ENCODE measurements at regions not wholly inside any gene's neighbourhood (a gene's known extent, or its start where the extent isn't known, plus 50 kb on each side); places are given as distances from the start of the nearest gene placed in this dataset.
A peak's percentile ranks its signal among the peaks of the same experiment; 100 is the strongest.
"Not testable (repeated sequence)": the region's sequence is repeated elsewhere in the genome, so short reads cannot be mapped to it uniquely, and the experiment has no call there.

DNA sequence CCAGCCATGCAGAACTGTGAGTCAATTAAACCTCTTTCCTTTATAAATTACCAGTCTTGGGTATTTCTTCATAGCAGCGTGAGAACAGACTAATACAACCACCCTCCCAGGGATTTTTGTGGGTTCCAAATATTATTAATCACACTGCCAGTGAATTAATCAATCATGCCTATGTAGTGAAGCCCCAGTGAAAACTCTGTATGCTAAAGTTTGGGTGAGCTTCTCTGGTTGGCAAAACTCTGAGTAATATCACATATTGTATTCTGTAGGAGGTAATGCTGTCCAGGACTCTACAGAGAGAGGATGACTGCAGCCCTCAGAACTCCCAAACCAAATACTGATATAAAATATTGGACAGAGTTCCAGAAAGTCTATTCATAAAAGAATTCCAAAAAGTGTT, 216.9 kb downstream of the RPAP3 start:
- DNase-seq (ENCODE audit: low read depth in 2 of 2): no peak

DNA sequence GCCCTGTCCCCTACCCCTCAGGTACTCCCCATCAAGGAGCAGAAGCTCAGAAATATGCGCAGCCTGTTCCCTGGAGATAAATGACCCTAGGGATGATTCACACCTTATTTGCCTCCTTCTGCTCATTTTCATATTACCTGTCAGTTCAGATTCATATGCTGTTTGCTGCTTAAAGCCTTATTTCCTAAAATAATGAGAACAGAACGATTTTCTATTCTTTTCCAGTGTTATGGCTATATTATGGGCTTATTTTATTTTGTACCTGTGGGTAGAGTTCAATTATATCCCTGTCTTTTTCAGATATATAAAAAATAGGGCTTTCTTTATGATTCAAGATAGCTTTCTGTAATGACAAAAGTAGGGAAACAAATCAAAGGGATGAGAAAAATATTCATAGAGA, 224.8 kb downstream of the RPAP3 start:
- no peak for DNase-seq (ENCODE audit: low read depth in 2 of 2)

- no peak for DNase-seq (ENCODE audit: low read depth in 2 of 2)
Measured at GRCh38 chr12:47478426-47478825, 227.4 kb downstream of the RPAP3 start.

DNA sequence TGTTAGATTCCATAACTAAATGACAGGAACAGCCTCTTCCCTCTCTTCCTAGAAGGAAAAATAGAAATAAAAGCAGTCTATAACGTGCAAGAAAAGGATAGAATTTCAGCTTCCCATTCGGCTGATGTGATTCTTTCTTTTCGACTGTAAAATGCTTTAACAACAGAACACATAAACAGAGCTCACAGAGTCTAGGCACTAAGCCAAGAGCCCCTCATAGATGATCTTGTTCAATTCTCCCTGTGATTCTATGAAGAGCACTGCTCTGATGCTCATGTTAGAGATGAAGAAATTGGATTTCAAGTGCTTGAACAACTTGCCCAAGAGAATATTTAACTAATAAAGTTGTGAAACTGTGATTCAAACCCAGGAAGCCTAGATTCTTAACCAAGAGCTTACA, 232.7 kb downstream of the RPAP3 start:
- DNase-seq (ENCODE audit: low read depth in 2 of 2): no peak

DNA sequence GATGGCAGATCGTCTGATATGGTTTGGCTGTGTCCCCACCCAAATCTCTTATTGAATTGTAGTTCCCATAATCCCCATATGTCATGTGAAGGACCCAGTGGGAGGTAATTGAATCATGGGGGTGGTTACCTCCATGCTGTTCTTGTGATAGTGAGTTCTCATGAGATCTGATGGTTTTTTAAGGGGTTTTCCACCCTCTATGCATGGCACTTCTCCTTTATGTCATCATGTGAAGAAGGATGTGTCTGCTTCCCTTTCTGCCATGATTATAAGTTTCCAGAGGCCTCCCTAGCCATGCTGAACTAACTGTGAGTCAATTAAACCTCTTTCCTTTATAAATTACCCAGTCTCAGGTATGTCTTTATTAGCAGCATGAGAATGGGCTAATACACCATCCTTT, 235.5 kb downstream of the RPAP3 start:
- DNase-seq (ENCODE audit: low read depth in 2 of 2): not testable (repeated sequence)

- not testable (repeated sequence) for DNase-seq (ENCODE audit: low read depth in 2 of 2)
Measured at GRCh38 chr12:47463918-47464317, 241.9 kb downstream of the RPAP3 start.

- DNase-seq (ENCODE audit: low read depth in 2 of 2): no peak
Measured at GRCh38 chr12:47458279-47458678, 247.6 kb downstream of the RPAP3 start.

- no peak for DNase-seq (ENCODE audit: low read depth in 2 of 2)
Measured at GRCh38 chr12:47449797-47450196, 256.0 kb downstream of the RPAP3 start.

- DNase-seq (ENCODE audit: low read depth in 2 of 2): no peak
Measured at GRCh38 chr12:47442310-47442709, 263.5 kb downstream of the RPAP3 start.

- no peak for DNase-seq (ENCODE audit: low read depth in 2 of 2)
Measured at GRCh38 chr12:47441490-47441889, 264.3 kb downstream of the RPAP3 start.

GRCh38 chr12:47438175-47438574, 267.7 kb downstream of the RPAP3 start:
- DNase-seq (ENCODE audit: low read depth in 2 of 2): no peak

DNA sequence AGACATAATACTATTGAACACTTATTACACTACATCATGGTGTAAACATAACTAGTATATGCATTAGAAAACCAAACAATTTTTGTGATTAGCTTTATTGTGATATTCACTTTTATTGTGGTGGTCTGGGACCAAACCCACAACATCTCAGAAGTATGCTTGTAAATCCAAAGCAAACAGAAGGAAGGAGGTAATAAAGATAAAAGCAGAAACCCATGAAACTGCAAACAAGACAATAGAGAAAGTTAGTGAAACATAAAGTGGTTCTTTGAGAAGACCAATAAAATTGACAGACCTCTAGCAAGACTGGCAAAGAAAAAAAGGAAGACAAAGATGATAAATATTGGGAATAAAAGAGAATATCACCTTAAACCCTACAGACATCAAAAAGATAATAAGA, 268.3 kb downstream of the RPAP3 start:
- DNase-seq (ENCODE audit: low read depth in 2 of 2): no peak

DNA sequence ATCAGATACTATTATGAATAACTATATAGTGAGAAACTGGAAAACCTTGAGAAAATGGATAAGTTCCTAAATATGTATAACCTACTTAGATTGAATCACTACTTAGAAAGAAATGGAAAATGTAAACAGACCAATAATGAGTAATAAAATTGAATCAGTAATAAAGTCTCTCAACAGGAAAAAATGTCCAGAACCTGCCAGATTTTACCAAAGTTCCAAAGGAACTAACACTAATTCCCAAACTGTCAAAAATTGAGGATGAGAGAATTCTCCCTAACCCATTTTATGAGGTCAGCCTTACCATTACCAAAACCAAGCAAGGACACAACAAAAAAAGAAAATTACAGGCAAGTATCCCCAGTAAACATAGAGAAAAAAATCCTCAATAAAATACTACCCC, 272.0 kb downstream of the RPAP3 start:
- no peak for DNase-seq (ENCODE audit: low read depth in 2 of 2)

DNA sequence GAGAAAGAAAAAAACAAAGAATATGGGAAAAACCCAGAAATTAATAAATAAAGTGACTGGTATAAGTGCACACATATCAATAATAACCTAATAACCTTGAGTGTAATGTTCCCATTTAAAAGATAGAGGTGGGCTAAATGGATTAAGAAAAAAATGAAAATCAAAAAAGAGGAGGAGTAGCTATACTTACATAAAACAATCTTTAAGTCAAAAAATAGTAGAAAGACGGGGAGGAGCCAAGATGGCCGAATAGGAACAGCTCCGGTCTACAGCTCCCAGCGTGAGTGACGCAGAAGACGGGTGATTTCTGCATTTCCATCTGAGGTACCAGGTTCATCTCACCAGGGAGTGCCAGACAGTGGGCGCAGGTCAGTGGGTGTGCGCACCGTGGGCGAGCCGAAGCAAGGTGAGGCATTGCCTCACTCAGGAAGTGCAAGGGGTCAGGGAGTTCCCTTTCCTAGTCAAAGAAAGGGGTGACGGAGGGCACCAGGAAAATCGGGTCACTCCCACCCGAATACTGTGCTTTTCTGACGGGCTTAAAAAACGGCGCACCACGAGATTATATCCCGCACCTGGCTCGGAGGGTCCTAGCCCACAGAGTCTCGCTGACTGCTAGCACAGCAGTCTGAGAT, 279.0 kb downstream of the RPAP3 start:
- peak; percentile 34 to 40 for DNase-seq (ENCODE audit: low read depth in 2 of 2)

DNA sequence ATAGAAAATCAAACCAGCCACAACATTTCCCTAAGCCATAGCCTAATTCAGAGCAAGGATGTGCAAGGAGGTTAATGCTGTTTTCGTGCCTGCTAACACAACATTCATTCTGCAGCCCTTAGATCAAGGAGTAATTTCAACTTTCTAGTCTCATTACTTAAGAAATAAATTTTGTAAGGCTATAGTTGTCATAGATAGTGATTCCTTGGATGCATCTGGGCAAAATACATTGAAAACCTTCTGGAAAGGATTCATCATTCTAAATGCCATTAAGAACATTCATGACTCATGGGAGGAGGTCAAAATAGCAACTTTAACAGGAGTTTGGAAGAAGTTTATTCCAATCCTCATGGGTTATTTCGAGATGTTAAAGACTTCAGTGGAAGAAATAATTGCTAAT, 283.2 kb downstream of the RPAP3 start:
- no peak for DNase-seq (ENCODE audit: low read depth in 2 of 2)

- no peak for DNase-seq (ENCODE audit: low read depth in 2 of 2)
Measured at GRCh38 chr12:47419497-47419896, 286.3 kb downstream of the RPAP3 start.

DNA sequence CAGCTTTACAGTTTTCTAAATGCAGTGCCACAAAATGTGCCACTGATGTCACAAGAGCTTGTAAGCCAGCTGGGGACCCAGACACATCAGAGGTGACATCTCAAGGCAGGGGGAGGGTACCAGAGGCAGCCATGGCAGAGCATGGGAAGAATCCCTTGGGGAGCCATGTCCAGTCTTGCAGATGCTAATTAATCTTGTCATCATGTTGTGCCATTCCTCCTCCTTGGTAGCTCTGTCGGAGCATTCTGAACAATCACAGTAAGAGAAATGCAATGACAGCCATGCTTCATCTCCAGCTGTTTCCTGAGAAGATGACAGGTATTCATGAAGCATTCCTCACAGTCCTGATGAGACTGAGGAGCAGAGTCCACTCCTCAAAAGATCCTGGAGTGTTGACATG, 287.9 kb downstream of the RPAP3 start:
- no peak for DNase-seq (ENCODE audit: low read depth in 2 of 2)

DNA sequence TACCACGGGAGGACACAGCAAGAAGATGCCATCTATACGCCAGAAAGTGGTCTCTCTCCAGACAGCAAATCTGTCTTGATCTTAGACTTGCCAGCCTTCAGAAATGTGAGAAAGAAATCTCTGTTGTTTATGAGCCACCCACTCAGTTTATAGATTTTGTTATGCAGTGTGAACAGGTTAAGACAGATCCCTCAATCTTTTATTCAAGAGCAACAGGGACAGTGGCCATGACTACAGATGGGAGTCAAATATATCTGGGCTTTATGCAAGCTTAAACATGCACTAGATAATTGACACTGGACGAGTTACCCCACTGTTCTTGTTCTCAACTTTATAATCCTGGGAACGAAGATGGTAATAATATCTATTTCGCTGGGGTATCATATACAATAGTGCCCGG, 288.7 kb downstream of the RPAP3 start:
- no peak for DNase-seq (ENCODE audit: low read depth in 2 of 2)

DNA sequence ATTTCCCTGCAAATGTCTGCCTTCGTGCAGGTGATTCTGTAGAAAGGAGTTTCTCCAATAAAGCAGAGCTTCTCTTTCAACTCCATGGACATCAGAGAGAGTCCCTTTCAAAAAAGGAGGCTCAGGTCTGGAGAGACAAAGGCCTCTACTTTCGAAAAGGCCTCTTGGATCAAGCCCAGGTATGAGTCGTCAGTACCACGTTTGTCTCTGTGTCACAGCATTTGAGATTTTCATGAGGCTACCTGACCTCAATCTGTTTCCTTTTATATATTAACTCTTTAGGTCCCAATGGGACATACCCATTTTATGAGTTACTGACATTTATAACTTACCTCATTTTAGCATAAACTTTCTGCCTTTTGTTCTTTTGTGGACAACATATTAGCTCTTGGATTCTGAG, 290.8 kb downstream of the RPAP3 start:
- DNase-seq (ENCODE audit: low read depth in 2 of 2): no peak

DNA sequence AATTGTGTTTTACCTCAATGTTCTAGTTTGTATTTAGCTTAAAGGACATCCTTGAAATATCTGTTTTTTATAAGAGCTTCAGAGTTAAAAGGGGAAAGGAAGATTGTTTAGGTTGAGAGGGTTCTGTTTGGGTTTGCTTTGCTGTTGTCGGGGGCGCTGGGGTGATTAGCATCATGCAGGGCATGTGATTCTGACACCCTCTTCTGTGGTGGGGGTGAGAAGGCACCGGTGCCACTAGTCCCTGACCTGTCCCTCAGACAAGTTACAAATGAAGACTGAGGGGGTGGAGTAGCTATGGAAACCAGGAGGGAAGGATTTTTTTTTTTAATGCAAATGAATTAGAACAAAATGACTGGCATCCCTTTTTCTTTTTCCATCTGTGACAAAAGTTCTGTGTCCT, 291.3 kb downstream of the RPAP3 start:
- no peak for DNase-seq (ENCODE audit: low read depth in 2 of 2)

GRCh38 chr12:47413806-47414205, 292.0 kb downstream of the RPAP3 start:
- DNase-seq (ENCODE audit: low read depth in 2 of 2): no peak

DNA sequence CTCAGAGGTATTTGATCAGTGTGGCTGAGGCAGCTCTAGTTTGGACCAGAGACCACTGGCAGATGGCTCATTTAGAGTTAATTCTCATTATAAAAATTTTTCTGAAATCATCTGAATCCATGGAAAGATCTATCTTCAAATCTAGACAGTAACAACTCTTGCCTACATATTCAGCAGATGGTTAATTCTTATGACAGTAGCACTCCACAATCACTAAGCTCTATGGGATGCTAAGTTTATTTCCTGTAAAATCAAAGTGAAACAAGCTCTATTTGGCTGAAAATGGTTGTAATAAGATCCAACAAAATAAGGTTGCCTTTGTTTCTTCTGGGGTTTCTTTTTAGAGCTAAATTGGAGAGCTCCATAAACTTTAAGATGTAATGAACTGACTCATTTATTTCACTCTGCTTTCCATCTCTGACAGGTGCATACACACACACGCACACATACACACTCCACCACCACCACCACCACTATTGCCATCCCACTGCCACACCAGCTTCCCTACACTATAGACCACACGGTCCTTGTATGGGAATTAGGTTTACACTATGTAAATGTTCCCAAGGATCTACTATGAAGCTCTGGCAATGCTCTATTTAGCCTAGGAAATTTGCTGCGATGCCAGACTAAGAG, 293.1 kb downstream of the RPAP3 start:
- no peak for DNase-seq (ENCODE audit: low read depth in 2 of 2)

- no peak for DNase-seq (ENCODE audit: low read depth in 2 of 2)
Measured at GRCh38 chr12:47411966-47412365, 293.9 kb downstream of the RPAP3 start.

DNA sequence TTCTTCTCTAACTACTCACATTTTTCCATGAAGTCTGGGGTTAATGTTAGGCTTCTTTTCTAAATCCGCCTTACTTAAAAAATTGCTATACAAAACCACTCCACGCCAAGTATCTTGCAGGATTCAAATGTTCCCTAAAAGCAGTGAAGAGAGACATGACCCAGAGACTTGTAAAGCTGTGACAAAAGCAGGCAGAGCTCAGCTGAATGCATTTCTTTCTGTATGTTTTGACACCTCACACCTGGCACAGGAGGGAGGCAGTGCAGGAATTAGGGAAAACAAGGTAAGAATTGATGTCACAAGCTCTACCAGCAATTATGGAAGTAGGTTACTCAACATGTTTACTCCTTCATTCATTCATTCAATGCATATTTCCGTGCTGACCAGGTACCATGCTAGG, 295.0 kb downstream of the RPAP3 start:
- DNase-seq (ENCODE audit: low read depth in 2 of 2): no peak
